C4-2B (cell line): ENCODE measurements at regions not wholly inside any gene's neighbourhood (a gene's known extent, or its start where the extent isn't known, plus 50 kb on each side); places are given as distances from the start of the nearest gene placed in this dataset.

Experiments used
- H3K27ac ChIP-seq: fragments of 450-650 bp; 2 replicates; pipeline ENCODE4 v1.5.1; 2017
- ZFX ChIP-seq: fragments of 450-650 bp; IDR thresholded peaks from 2 replicates; pipeline ENCODE4 v1.6.1; 2017
- TF ChIP-seq, protein P1 (sequence below): fragments of 450-650 bp; conservative IDR thresholded peaks from 2 replicates; pipeline ENCODE4 v1.5.1; 2017; ENCODE audit warnings: mild to moderate bottlenecking

DNA sequence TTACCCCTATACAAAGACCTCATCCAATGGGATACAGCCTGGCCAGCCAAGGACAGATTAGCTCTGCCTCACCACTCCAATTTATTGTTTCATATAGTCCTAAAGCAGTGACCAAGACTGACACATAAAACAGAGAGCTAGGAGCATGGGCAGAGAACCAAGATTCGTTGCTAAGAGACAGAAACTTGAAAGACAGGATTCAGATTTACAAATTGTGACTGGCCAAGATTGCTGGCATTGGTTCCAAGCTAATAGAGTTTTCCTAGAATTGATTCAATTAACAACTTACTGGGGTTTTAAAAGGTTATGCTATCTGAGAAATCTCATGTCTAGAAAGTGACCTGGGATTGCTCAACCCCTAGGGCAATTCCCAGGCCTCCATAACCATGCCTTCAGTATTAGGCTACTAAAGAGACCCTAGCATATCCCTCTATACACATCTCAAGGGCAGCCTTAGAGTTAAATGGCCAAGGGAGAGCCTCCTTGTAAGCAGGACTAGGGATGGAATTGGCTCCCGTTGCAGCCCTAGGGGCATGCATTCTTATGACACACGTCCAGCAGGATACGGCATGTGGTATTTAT, 75.6 kb downstream of the ICOS start:
- TF ChIP-seq, protein P1, sequence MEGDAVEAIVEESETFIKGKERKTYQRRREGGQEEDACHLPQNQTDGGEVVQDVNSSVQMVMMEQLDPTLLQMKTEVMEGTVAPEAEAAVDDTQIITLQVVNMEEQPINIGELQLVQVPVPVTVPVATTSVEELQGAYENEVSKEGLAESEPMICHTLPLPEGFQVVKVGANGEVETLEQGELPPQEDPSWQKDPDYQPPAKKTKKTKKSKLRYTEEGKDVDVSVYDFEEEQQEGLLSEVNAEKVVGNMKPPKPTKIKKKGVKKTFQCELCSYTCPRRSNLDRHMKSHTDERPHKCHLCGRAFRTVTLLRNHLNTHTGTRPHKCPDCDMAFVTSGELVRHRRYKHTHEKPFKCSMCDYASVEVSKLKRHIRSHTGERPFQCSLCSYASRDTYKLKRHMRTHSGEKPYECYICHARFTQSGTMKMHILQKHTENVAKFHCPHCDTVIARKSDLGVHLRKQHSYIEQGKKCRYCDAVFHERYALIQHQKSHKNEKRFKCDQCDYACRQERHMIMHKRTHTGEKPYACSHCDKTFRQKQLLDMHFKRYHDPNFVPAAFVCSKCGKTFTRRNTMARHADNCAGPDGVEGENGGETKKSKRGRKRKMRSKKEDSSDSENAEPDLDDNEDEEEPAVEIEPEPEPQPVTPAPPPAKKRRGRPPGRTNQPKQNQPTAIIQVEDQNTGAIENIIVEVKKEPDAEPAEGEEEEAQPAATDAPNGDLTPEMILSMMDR, result no peak
- TF ChIP-seq ZFX, result no peak
- peak overlapping the region; percentile 71; the same call in 1 of the 2 replicates for H3K27ac ChIP-seq

DNA sequence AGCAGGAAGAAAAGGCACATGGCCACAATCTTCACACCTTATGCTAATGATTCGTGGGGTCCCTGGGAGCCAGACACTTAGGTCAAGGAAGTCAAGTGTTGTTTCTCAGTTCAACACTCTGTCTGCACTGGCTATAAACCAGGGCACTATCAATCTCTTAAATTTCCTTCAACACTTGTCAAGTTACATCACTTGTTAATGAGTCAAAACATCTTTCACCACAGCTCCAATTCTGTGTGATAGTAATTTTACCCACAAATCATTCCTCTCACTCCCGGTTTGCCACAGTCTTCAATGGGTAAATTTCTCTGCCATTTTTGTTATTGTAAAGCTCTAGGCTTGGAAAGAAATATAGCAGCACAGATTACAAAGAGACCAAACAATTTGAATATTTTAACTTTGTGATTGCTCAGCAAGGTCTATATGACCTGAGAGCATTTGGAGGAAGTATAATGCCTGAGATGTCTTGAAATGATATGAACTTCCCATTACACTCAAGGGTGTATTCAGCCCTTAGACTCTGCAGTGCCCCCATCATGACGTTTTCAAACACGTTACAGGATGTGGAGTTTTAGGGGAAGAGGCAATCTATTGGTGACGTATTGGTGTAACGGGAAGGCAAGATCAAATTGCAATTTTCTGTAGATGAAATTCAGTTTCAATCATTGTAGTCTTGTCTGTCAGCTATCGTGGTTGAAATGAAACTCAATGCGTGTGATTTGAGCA, 78.7 kb downstream of the ICOS start:
- H3K27ac ChIP-seq, result no peak overlapping the region
- TF ChIP-seq ZFX, result no peak
- TF ChIP-seq, protein P1, result no peak

DNA sequence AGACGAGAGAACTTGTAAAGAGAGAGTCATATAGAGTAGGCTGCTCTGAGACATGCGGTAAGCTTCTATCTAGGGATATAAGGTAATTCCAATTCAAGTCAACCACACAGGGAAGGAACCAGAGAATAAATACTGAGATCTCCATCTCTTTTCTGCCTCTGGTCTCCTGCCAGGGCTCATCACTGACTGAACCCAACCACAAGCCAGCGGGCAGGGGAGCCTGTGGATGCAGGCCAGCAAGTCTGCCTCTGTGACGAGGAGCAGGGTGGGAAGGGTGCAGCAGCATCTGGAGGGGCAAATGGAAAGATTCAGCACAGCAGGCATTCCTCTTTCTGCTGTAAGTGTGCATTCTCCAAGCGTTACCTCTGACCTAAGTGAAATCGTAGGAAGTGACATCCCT, 82.2 kb downstream of the ICOS start:
- TF ChIP-seq, protein P1, result no peak
- TF ChIP-seq ZFX, result no peak
- no peak overlapping the region for H3K27ac ChIP-seq

DNA sequence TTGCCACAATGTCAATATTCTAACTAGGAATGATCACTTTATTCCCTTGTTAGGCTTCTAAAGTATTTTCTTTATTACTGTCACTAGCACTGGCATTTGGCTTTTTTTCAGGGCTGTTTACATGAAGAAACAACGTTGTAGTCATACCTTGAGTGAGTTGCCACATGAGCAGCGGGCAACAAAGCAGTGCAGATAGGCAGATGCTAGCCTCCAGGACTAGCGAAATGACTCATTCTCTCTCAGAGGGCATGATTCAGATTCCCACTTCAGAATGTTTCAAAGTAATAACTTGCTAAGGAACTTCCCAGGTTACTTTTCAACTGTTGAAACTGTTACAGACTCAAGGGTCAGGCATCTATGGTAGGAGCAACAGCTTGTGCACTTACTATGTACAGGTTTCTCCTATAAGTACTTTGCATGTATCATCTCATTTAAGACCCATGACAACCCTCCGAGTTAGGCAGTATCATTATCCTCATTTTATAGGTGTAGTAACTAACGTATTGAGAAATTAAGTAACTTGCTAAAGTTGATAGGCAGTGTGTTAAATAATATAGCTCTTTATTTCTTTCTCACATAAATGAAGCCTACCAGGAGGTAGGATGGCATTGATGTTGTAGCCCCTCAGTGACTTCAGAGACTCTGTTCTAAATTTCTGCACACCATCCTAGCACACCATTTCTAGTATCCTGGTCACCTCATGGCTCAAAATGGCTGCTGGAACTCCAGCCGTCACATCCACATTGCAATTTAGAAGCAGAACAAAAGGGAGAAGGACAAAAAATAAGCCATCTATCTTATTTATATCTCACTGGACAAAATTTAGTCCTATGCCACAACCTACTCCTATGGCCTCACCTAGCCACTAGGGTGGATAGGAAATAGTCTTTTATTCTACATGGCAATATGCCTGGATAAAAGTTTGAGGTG, 83.3 kb downstream of the ICOS start:
- no peak for TF ChIP-seq ZFX
- TF ChIP-seq, protein P1, result no peak

DNA sequence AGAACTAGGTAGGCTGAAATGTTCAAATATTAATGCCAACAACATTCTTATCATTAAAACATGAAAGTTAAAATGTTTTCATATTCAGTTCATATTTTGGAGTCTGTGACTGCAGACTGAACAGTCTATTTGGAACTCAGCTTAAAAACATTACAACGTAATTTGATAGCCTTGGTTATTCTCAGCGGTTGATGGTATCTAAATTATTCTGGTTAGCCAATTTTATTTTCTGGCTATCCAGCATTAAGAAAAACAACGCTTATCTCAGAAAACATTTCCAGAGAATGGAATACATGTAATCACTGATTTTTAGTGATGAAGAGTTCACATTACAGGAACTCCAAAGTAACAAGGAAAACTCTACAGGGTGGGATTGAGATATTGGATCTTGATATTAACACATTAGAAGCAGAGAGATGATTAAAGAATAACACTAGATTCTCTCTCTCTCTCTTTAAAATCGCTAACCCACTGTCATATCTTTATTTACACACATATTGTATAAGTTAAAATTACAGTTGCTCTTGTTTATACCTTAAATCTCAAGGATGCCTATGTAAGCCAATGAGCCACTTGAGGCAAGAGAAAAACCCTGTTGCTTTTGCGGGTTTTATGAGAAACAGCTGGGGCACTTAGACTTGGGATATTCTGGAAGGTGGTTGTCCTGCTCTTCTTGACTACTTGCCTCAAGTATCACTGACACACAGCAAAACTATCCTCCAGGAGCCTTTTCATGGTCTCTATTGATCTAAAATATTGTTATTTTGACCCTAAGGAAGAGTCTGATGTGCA, 84.9 kb downstream of the ICOS start:
- H3K27ac ChIP-seq, result no peak overlapping the region
- no peak for TF ChIP-seq ZFX
- TF ChIP-seq, protein P1, result no peak

More for the DNA sequence above, 83.3 kb downstream of the ICOS start:
- no peak overlapping the region for H3K27ac ChIP-seq

DNA sequence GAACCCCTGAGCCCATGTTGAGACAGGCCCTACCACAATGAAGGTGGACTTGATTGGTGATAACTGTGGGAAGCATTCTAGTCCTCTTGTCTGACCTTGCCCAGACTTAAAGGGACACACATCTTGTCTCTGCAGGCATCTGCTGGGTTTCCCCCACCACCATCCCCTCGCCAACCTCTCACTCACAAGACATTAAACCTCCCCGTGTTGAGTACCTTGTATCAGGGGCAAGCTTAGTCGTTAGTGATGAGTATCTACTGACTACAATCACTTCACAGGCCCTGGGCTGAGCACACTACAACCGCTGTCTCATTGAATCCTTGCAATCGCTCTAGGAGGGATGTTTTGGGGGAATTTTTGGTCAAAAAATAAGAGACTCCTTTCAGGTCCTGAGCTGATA, 86.0 kb downstream of the ICOS start:
- H3K27ac ChIP-seq, result no peak overlapping the region
- no peak for TF ChIP-seq ZFX
- TF ChIP-seq, protein P1, result no peak
